ENCODE measurements at regions not wholly inside any gene's neighbourhood (a gene's known extent, or its start where the extent isn't known, plus 50 kb on each side); places are given as distances from the start of the nearest gene placed in this dataset.

DNA sequence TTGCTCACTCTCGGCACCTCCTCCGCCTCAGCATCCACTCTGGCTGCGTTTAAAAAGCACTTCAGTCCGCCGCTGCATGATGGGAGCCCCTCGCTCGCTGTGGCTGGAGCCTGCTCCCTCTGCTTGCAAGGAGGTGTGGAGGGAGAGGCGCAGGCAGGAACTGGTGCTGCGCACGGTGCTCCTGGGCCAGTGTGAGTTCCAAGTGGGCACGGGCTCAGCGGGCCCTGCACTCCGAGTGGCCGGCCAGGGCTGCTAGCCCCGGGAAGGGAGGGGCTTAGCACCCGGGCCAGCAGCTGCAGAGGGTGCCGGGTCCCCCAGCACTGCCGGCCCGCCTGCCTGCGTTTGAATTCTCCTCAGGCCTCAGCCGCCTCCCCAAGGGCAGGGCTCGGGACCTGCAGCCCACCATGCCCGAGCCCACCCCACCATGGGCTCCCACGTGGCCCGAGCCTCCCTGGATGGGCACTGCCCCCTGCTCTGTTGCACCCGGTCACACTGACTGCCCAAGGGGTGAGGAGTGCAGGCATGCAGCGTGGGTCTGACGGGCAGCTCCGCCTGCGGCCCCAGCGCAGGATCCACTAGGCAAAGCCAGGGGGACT lies 1599.5 kb downstream of the NCAM2 start:
- TF ChIP-seq, protein P1, sequence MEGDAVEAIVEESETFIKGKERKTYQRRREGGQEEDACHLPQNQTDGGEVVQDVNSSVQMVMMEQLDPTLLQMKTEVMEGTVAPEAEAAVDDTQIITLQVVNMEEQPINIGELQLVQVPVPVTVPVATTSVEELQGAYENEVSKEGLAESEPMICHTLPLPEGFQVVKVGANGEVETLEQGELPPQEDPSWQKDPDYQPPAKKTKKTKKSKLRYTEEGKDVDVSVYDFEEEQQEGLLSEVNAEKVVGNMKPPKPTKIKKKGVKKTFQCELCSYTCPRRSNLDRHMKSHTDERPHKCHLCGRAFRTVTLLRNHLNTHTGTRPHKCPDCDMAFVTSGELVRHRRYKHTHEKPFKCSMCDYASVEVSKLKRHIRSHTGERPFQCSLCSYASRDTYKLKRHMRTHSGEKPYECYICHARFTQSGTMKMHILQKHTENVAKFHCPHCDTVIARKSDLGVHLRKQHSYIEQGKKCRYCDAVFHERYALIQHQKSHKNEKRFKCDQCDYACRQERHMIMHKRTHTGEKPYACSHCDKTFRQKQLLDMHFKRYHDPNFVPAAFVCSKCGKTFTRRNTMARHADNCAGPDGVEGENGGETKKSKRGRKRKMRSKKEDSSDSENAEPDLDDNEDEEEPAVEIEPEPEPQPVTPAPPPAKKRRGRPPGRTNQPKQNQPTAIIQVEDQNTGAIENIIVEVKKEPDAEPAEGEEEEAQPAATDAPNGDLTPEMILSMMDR (IDR thresholded peaks at IDR 0.05): no peak
- no peak for TF ChIP-seq FOXJ3 (CRISPR knock-in tag; IDR thresholded peaks at IDR 0.05)
- no peak for TF ChIP-seq CHD2 (IDR thresholded peaks at IDR 0.05; ENCODE audit: low read length, partially characterized antibody)
- TF ChIP-seq, protein P2, sequence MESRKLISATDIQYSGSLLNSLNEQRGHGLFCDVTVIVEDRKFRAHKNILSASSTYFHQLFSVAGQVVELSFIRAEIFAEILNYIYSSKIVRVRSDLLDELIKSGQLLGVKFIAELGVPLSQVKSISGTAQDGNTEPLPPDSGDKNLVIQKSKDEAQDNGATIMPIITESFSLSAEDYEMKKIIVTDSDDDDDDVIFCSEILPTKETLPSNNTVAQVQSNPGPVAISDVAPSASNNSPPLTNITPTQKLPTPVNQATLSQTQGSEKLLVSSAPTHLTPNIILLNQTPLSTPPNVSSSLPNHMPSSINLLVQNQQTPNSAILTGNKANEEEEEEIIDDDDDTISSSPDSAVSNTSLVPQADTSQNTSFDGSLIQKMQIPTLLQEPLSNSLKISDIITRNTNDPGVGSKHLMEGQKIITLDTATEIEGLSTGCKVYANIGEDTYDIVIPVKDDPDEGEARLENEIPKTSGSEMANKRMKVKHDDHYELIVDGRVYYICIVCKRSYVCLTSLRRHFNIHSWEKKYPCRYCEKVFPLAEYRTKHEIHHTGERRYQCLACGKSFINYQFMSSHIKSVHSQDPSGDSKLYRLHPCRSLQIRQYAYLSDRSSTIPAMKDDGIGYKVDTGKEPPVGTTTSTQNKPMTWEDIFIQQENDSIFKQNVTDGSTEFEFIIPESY (IDR thresholded peaks at IDR 0.05; ENCODE audit: borderline replicate concordance, low read depth): no peak
- TF ChIP-seq RXRA (IDR thresholded peaks at IDR 0.05; ENCODE audit: borderline replicate concordance, low read depth): no peak
- TF ChIP-seq GABPA (IDR thresholded peaks at IDR 0.05; ENCODE audit: low read depth): no peak
- no peak for TF ChIP-seq EZH2phosphoT487 (IDR thresholded peaks at IDR 0.05; ENCODE audit: borderline replicate concordance, low read depth)

Measured in SK-N-SH (cell line).